ENCODE measurements at regions not wholly inside any gene's neighbourhood (a gene's known extent, or its start where the extent isn't known, plus 50 kb on each side); places are given as distances from the start of the nearest gene placed in this dataset.

GRCh38 chr4:159540501-159540900, 437.6 kb downstream of the RAPGEF2 start:
- DNase-seq (ENCODE audit: low spot score in 2 of 2) = no peak
- intact Hi-C loops (cut with DNase I; ENCODE audit: low total_unique reads) = no loop called here
- H3K4me3 ChIP-seq (ENCODE audit: low read depth, poor library complexity, severe bottlenecking) = no peak overlapping the region
- 67 to 72% methylated on average over 4 of the region's 4 CpGs for WGBS, 2 donors
- no peak for TF ChIP-seq CTCF (IDR thresholded peaks at IDR 0.05)
- no peak for TF ChIP-seq POLR2A (IDR thresholded peaks at IDR 0.05)

GRCh38 chr4:159541143-159541542, 438.3 kb downstream of the RAPGEF2 start:
- TF ChIP-seq CTCF (IDR thresholded peaks at IDR 0.05) = no peak
- no peak for TF ChIP-seq POLR2A (IDR thresholded peaks at IDR 0.05)
- no peak overlapping the region for H3K4me3 ChIP-seq (ENCODE audit: low read depth, poor library complexity, severe bottlenecking)
- DNase-seq (ENCODE audit: low spot score in 2 of 2) = no peak
- WGBS, 2 donors = 69 to 85% methylated on average over 2 of the region's 2 CpGs
- intact Hi-C loops (cut with DNase I; ENCODE audit: low total_unique reads) = no loop called here

- no peak for DNase-seq (ENCODE audit: low spot score in 2 of 2)
- no peak overlapping the region for H3K4me3 ChIP-seq (ENCODE audit: low read depth, poor library complexity, severe bottlenecking)
- 16% methylated on average over 1 of the region's 1 CpG for WGBS, 2 donors
- intact Hi-C loops (cut with DNase I; ENCODE audit: low total_unique reads) = no loop called here
- no peak for TF ChIP-seq POLR2A (IDR thresholded peaks at IDR 0.05)
- no peak for TF ChIP-seq CTCF (IDR thresholded peaks at IDR 0.05)
These were observed 439.4 kb downstream of the RAPGEF2 start for GRCh38 chr4:159542296-159542695.

- WGBS, 2 donors = 65 to 79% methylated on average over 5 of the region's 5 CpGs
These were observed 441.0 kb downstream of the RAPGEF2 start for GRCh38 chr4:159543831-159544230.

GRCh38 chr4:159545556-159545955, 442.7 kb downstream of the RAPGEF2 start:
- no peak overlapping the region for H3K4me3 ChIP-seq (ENCODE audit: low read depth, poor library complexity, severe bottlenecking)
- DNase-seq (ENCODE audit: low spot score in 2 of 2) = no peak
- intact Hi-C loops (cut with DNase I; ENCODE audit: low total_unique reads) = no loop called here
- 73 to 86% methylated on average over 2 of the region's 2 CpGs for WGBS, 2 donors
- TF ChIP-seq CTCF (IDR thresholded peaks at IDR 0.05) (no peak), POLR2A (IDR thresholded peaks at IDR 0.05) (no peak)

More at GRCh38 chr4:159543831-159544230, 441.0 kb downstream of the RAPGEF2 start:
- intact Hi-C loops (cut with DNase I; ENCODE audit: low total_unique reads) = no loop called here
- no peak for DNase-seq (ENCODE audit: low spot score in 2 of 2)
- no peak for TF ChIP-seq CTCF (IDR thresholded peaks at IDR 0.05)
- no peak for TF ChIP-seq POLR2A (IDR thresholded peaks at IDR 0.05)
- H3K4me3 ChIP-seq (ENCODE audit: low read depth, poor library complexity, severe bottlenecking) = no peak overlapping the region

GRCh38 chr4:159547645-159548308, 444.9 kb downstream of the RAPGEF2 start:
- no peak overlapping the region for H3K4me3 ChIP-seq (ENCODE audit: low read depth, poor library complexity, severe bottlenecking)
- intact Hi-C loops (cut with DNase I; ENCODE audit: low total_unique reads) = no loop called here
- no peak for TF ChIP-seq CTCF (IDR thresholded peaks at IDR 0.05)
- no peak for TF ChIP-seq POLR2A (IDR thresholded peaks at IDR 0.05)
- WGBS, 2 donors = 74 to 90% methylated on average over 1 of the region's 1 CpG
- no peak for DNase-seq (ENCODE audit: low spot score in 2 of 2)

Measured in lower leg skin (tissue), 4 donors.